Activated CD4-positive, CD25-positive, alpha-beta regulatory T cell treated with anti-CD3 and anti-CD28 coated beads, Interleukin-2, amount 50 U/mL, for 72 hours (primary cell): ENCODE measurements at regions not wholly inside any gene's neighbourhood (a gene's known extent, or its start where the extent isn't known, plus 50 kb on each side); places are given as distances from the start of the nearest gene placed in this dataset.

ENCODE experiments used
- DNase-seq: peaks from one replicate; pipeline ENCODE4 v3.0.0; 2021

- DNase-seq: no peak
These were observed 364.0 kb downstream of the MN1 start for GRCh38 chr22:27437570-27437969.

- DNase-seq: no peak
These were observed 363.1 kb downstream of the MN1 start for GRCh38 chr22:27438271-27438980.

GRCh38 chr22:27439131-27439530, 362.4 kb downstream of the MN1 start:
- DNase-seq: no peak

- DNase-seq: no peak
These were observed 361.2 kb downstream of the MN1 start for GRCh38 chr22:27440304-27440865.

GRCh38 chr22:27441706-27442475, 359.7 kb downstream of the MN1 start:
- no peak for DNase-seq

GRCh38 chr22:27443306-27443705, 358.2 kb downstream of the MN1 start:
- DNase-seq: no peak

GRCh38 chr22:27445881-27446280, 355.7 kb downstream of the MN1 start:
- DNase-seq: no peak

- no peak for DNase-seq
These were observed 354.3 kb downstream of the MN1 start for GRCh38 chr22:27447289-27447688.

- no peak for DNase-seq
These were observed 351.1 kb downstream of the MN1 start for GRCh38 chr22:27450448-27450847.

GRCh38 chr22:27452245-27452644, 349.3 kb downstream of the MN1 start:
- DNase-seq: no peak

- DNase-seq: no peak
These were observed 348.6 kb downstream of the MN1 start for GRCh38 chr22:27452922-27453321.

- no peak for DNase-seq
These were observed 347.8 kb downstream of the MN1 start for GRCh38 chr22:27453725-27454124.

- no peak for DNase-seq
These were observed 346.6 kb downstream of the MN1 start for GRCh38 chr22:27454807-27455450.

GRCh38 chr22:27455526-27455925, 346.0 kb downstream of the MN1 start:
- DNase-seq: no peak

- no peak for DNase-seq
These were observed 344.7 kb downstream of the MN1 start for GRCh38 chr22:27456696-27457503.

GRCh38 chr22:27459999-27460398, 341.6 kb downstream of the MN1 start:
- DNase-seq: no peak

- DNase-seq: no peak
These were observed 340.8 kb downstream of the MN1 start for GRCh38 chr22:27460591-27461347.

GRCh38 chr22:27461470-27461869, 340.1 kb downstream of the MN1 start:
- DNase-seq: no peak

GRCh38 chr22:27462190-27462589, 339.4 kb downstream of the MN1 start:
- no peak for DNase-seq

GRCh38 chr22:27463121-27463660, 338.4 kb downstream of the MN1 start:
- no peak for DNase-seq

- DNase-seq: no peak
These were observed 335.3 kb downstream of the MN1 start for GRCh38 chr22:27466229-27466628.
